ENCODE measurements at regions not wholly inside any gene's neighbourhood (a gene's known extent, or its start where the extent isn't known, plus 50 kb on each side); places are given as distances from the start of the nearest gene placed in this dataset.
A peak's percentile ranks its signal among the peaks of the same experiment; 100 is the strongest.

DNA sequence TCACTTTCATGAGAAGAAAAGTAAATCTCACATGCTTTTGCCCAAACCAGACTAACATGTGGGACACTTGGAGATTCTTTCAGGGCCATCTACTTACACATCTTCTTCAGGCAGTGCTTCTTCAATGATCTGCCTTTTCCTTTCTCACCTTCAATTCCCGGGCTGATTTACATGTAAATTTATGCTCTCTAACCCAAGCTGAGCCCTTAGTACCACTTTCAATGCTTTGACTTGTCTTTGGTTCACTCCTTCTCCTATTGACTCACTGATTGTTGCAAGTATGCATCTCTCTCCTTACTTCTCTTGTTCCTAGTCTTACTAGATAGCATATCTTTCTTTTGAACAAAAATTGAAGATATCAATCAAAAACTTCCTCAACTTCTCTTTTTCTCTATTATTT is 154.2 kb upstream of the DEPDC1 start:
- no peak for DNase-seq (ENCODE audit: low read depth in 4 of 6, low spot score in 6 of 6)
- no peaks in the 10 kb centered on the region for H3K4me1 ChIP-seq (ENCODE audit: control insufficient read depth, insufficient read depth, low read length)
- H3K9me3 ChIP-seq (ENCODE audit: control insufficient read depth, insufficient read depth, low read length), result no peaks in the 10 kb centered on the region
- H3K4me3 ChIP-seq (ENCODE audit: low read depth, low read length), result no peak overlapping the region
- no peaks in the 10 kb centered on the region for H3K36me3 ChIP-seq (ENCODE audit: control insufficient read depth, insufficient read depth, low read length)
- 15% methylated on average over 1 of the region's 1 CpG for WGBS (ENCODE audit: insufficient coverage)
- H3K27me3 ChIP-seq (ENCODE audit: control insufficient read depth, insufficient read depth, low read length), result no peaks in the 10 kb centered on the region
- no peak overlapping the region for H3K27ac ChIP-seq (ENCODE audit: low read depth, low read length)

GRCh38 chr1:68653882-68654281 is 157.0 kb upstream of the DEPDC1 start:
- Histone ChIP-seq H3K4me1 (ENCODE audit: control insufficient read depth, insufficient read depth, low read length) (no peaks in the 10 kb centered on the region), H3K36me3 (ENCODE audit: control insufficient read depth, insufficient read depth, low read length) (no peaks in the 10 kb centered on the region), H3K27me3 (ENCODE audit: control insufficient read depth, insufficient read depth, low read length) (no peaks in the 10 kb centered on the region), H3K9me3 (ENCODE audit: control insufficient read depth, insufficient read depth, low read length) (no peaks in the 10 kb centered on the region), H3K27ac (ENCODE audit: low read depth, low read length) (no peak overlapping the region), H3K4me3 (ENCODE audit: low read depth, low read length) (no peak overlapping the region)
- DNase-seq (ENCODE audit: low read depth in 4 of 6, low spot score in 6 of 6), result no peak
- WGBS (ENCODE audit: insufficient coverage), result no CpG with 5 or more reads among the region's 2 CpGs

DNA sequence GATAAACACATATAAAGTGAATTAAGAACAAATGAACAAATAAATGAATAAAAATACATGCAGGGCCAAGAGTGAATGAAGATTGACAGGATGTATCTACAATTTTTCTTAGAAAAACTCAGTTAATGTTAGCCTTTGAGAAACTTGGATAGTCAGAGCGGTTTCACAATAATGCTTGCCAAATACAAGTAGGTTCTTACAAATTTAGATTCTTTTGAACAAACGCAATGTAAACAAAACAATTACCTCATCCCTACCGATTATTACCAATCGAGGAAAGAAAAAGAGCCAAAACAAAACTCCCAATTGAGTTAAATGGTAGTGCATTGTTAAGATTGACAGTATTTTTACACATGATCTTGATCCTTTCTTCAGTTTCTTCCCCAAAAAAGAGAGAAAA is 176.9 kb upstream of the DEPDC1 start:
- Histone ChIP-seq H3K27me3 (ENCODE audit: control insufficient read depth, insufficient read depth, low read length) (no peaks in the 10 kb centered on the region), H3K9me3 (ENCODE audit: control insufficient read depth, insufficient read depth, low read length) (no peaks in the 10 kb centered on the region), H3K36me3 (ENCODE audit: control insufficient read depth, insufficient read depth, low read length) (no peaks in the 10 kb centered on the region), H3K4me3 (ENCODE audit: low read depth, low read length) (no peak overlapping the region), H3K27ac (ENCODE audit: low read depth, low read length) (no peak overlapping the region), H3K4me1 (ENCODE audit: control insufficient read depth, insufficient read depth, low read length) (no peaks in the 10 kb centered on the region)
- no CpG with 5 or more reads among the region's 4 CpGs for WGBS (ENCODE audit: insufficient coverage)
- no peak for DNase-seq (ENCODE audit: low read depth in 4 of 6, low spot score in 6 of 6)

GRCh38 chr1:68675336-68675735 is 178.5 kb upstream of the DEPDC1 start:
- no peaks in the 10 kb centered on the region for H3K9me3 ChIP-seq (ENCODE audit: control insufficient read depth, insufficient read depth, low read length)

GRCh38 chr1:68677684-68678351 is 180.9 kb upstream of the DEPDC1 start:
- Histone ChIP-seq H3K36me3 (ENCODE audit: control insufficient read depth, insufficient read depth, low read length) (no peaks in the 10 kb centered on the region), H3K4me3 (ENCODE audit: low read depth, low read length) (no peak overlapping the region), H3K9me3 (ENCODE audit: control insufficient read depth, insufficient read depth, low read length) (no peaks in the 10 kb centered on the region), H3K4me1 (ENCODE audit: control insufficient read depth, insufficient read depth, low read length) (no peaks in the 10 kb centered on the region), H3K27me3 (ENCODE audit: control insufficient read depth, insufficient read depth, low read length) (no peaks in the 10 kb centered on the region), H3K27ac (ENCODE audit: low read depth, low read length) (no peak overlapping the region)
- no peak for DNase-seq (ENCODE audit: low read depth in 4 of 6, low spot score in 6 of 6)
- 100% methylated on average over 1 of the region's 1 CpG for WGBS (ENCODE audit: insufficient coverage)

More at GRCh38 chr1:68675336-68675735, 178.5 kb upstream of the DEPDC1 start:
- H3K4me1 ChIP-seq (ENCODE audit: control insufficient read depth, insufficient read depth, low read length), result no peaks in the 10 kb centered on the region
- H3K27me3 ChIP-seq (ENCODE audit: control insufficient read depth, insufficient read depth, low read length), result no peaks in the 10 kb centered on the region
- no peak for DNase-seq (ENCODE audit: low read depth in 4 of 6, low spot score in 6 of 6)
- H3K27ac ChIP-seq (ENCODE audit: low read depth, low read length), result no peak overlapping the region
- H3K36me3 ChIP-seq (ENCODE audit: control insufficient read depth, insufficient read depth, low read length), result no peaks in the 10 kb centered on the region
- H3K4me3 ChIP-seq (ENCODE audit: low read depth, low read length), result no peak overlapping the region

GRCh38 chr1:68696221-68696620 is 199.3 kb upstream of the DEPDC1 start:
- no peak overlapping the region for H3K27ac ChIP-seq (ENCODE audit: low read depth, low read length)
- no peaks in the 10 kb centered on the region for H3K27me3 ChIP-seq (ENCODE audit: control insufficient read depth, insufficient read depth, low read length)
- no peaks in the 10 kb centered on the region for H3K9me3 ChIP-seq (ENCODE audit: control insufficient read depth, insufficient read depth, low read length)
- DNase-seq (ENCODE audit: low read depth in 4 of 6, low spot score in 6 of 6), result peak in 4 of 6 donors; percentile 13 to 94 (median 33)
- no peak overlapping the region for H3K4me3 ChIP-seq (ENCODE audit: low read depth, low read length)
- no peaks in the 10 kb centered on the region for H3K36me3 ChIP-seq (ENCODE audit: control insufficient read depth, insufficient read depth, low read length)
- 50% methylated on average over 1 of the region's 3 CpGs for WGBS (ENCODE audit: insufficient coverage)
- no peaks in the 10 kb centered on the region for H3K4me1 ChIP-seq (ENCODE audit: control insufficient read depth, insufficient read depth, low read length)

GRCh38 chr1:68703921-68704354 is 207.1 kb upstream of the DEPDC1 start:
- 38% methylated on average over 1 of the region's 2 CpGs for WGBS (ENCODE audit: insufficient coverage)
- Histone ChIP-seq H3K27ac (ENCODE audit: low read depth, low read length) (no peak overlapping the region), H3K9me3 (ENCODE audit: control insufficient read depth, insufficient read depth, low read length) (peaks cover under 1% of the 10 kb centered on the region), H3K36me3 (ENCODE audit: control insufficient read depth, insufficient read depth, low read length) (no peaks in the 10 kb centered on the region), H3K4me1 (ENCODE audit: control insufficient read depth, insufficient read depth, low read length) (no peaks in the 10 kb centered on the region), H3K27me3 (ENCODE audit: control insufficient read depth, insufficient read depth, low read length) (no peaks in the 10 kb centered on the region), H3K4me3 (ENCODE audit: low read depth, low read length) (no peak overlapping the region)
- DNase-seq (ENCODE audit: low read depth in 4 of 6, low spot score in 6 of 6), result no peak

DNA sequence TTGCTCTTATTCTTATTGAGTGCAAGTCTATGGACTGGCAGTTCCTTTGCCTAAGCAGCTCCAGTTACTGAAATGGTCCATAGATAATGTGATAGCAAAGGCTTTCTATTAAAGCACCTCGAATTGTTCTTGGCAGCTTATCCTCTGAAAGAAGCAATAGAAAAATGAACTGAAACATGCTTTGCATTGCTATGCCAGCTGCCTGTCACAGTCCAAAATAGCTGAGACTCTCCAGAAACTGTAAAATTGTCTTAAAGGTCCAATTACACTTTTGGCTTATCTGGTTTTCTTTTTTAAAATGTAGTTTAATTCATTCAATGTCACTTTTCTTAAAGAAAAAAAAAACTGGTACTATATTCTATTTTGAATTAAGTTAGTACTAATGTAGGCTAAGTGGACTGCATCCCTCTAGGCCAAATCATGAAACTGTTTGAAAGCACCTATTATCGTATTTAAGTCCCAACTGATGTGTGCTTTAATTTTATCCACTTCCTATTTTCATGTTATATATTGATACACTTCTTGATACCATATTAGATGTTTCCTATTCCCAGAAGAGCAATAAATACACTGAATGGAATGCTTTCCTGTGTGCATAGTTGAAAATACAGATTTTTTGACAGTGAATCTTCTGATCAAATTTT is 208.0 kb upstream of the DEPDC1 start:
- Histone ChIP-seq H3K36me3 (ENCODE audit: control insufficient read depth, insufficient read depth, low read length) (no peaks in the 10 kb centered on the region), H3K27ac (ENCODE audit: low read depth, low read length) (no peak overlapping the region), H3K4me1 (ENCODE audit: control insufficient read depth, insufficient read depth, low read length) (no peaks in the 10 kb centered on the region), H3K9me3 (ENCODE audit: control insufficient read depth, insufficient read depth, low read length) (peaks cover 1% of the 10 kb centered on the region), H3K27me3 (ENCODE audit: control insufficient read depth, insufficient read depth, low read length) (no peaks in the 10 kb centered on the region), H3K4me3 (ENCODE audit: low read depth, low read length) (no peak overlapping the region)
- DNase-seq (ENCODE audit: low read depth in 4 of 6, low spot score in 6 of 6), result peak in 2 of 6 donors; percentile 21 to 27
- WGBS (ENCODE audit: insufficient coverage), result 22% methylated on average over 1 of the region's 2 CpGs

DNA sequence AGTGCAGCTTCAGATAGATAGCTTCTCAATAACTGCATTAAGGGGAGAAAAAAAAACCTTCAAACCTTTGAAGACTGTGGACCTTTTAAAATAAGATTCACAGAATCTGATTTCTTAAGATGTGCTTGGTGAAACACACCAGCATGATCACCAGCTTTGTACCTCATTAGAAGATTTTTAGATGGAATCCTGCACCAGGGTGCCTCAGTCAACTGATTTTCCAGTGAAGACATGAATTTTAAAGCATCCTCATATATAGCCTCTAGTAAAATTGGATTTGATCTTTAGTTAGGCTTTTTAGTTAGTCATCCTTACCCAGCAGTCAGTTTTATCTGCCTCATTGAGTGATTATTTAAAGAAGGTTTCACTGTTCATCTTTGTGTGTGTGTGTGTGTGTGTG is 208.6 kb upstream of the DEPDC1 start:
- peak in 1 of 6 donors; percentile 54 for DNase-seq (ENCODE audit: low read depth in 4 of 6, low spot score in 6 of 6)

GRCh38 chr1:68706639-68707317 is 209.9 kb upstream of the DEPDC1 start:
- WGBS (ENCODE audit: insufficient coverage), result 80% methylated on average over 1 of the region's 4 CpGs
- H3K27me3 ChIP-seq (ENCODE audit: control insufficient read depth, insufficient read depth, low read length), result no peaks in the 10 kb centered on the region
- H3K4me1 ChIP-seq (ENCODE audit: control insufficient read depth, insufficient read depth, low read length), result no peaks in the 10 kb centered on the region
- no peak overlapping the region for H3K27ac ChIP-seq (ENCODE audit: low read depth, low read length)
- peaks cover 4% of the 10 kb centered on the region for H3K9me3 ChIP-seq (ENCODE audit: control insufficient read depth, insufficient read depth, low read length)
- DNase-seq (ENCODE audit: low read depth in 4 of 6, low spot score in 6 of 6), result no peak
- no peak overlapping the region for H3K4me3 ChIP-seq (ENCODE audit: low read depth, low read length)
- H3K36me3 ChIP-seq (ENCODE audit: control insufficient read depth, insufficient read depth, low read length), result no peaks in the 10 kb centered on the region

More for the DNA sequence above, 208.6 kb upstream of the DEPDC1 start:
- H3K27me3 ChIP-seq (ENCODE audit: control insufficient read depth, insufficient read depth, low read length), result no peaks in the 10 kb centered on the region
- peaks cover 4% of the 10 kb centered on the region for H3K9me3 ChIP-seq (ENCODE audit: control insufficient read depth, insufficient read depth, low read length)
- no peaks in the 10 kb centered on the region for H3K36me3 ChIP-seq (ENCODE audit: control insufficient read depth, insufficient read depth, low read length)
- H3K4me1 ChIP-seq (ENCODE audit: control insufficient read depth, insufficient read depth, low read length), result no peaks in the 10 kb centered on the region
- no peak overlapping the region for H3K4me3 ChIP-seq (ENCODE audit: low read depth, low read length)
- no peak overlapping the region for H3K27ac ChIP-seq (ENCODE audit: low read depth, low read length)
